UCSD-AML1 (cell line): ENCODE measurements at regions not wholly inside any gene's neighbourhood (a gene's known extent, or its start where the extent isn't known, plus 50 kb on each side); places are given as distances from the start of the nearest gene placed in this dataset.
A peak's percentile ranks its signal among the peaks of the same experiment; 100 is the strongest.
"Not testable (repeated sequence)": the region's sequence is repeated elsewhere in the genome, so short reads cannot be mapped to it uniquely, and the experiment has no call there.

Experiments used
- DNase-seq: peaks from one replicate; lab custom pipeline; 2025; ENCODE audit not compliant: unreplicated experiment; lab: John Stamatoyannopoulos, UW

- no peak for DNase-seq
Observed at GRCh38 chr4:115678425-115678941, 565.1 kb upstream of the NDST4 start.

GRCh38 chr4:115675719-115676118 lies 562.3 kb upstream of the NDST4 start:
- no peak for DNase-seq

GRCh38 chr4:115674485-115674884 lies 561.1 kb upstream of the NDST4 start:
- no peak for DNase-seq

- no peak for DNase-seq
Observed at GRCh38 chr4:115671581-115671980, 558.2 kb upstream of the NDST4 start.

- DNase-seq = no peak
Observed at GRCh38 chr4:115670930-115671329, 557.5 kb upstream of the NDST4 start.

- no peak for DNase-seq
Observed at GRCh38 chr4:115668396-115668795, 555.0 kb upstream of the NDST4 start.

GRCh38 chr4:115664285-115664684 lies 550.9 kb upstream of the NDST4 start:
- no peak for DNase-seq

GRCh38 chr4:115660465-115660864 lies 547.0 kb upstream of the NDST4 start:
- no peak for DNase-seq

- DNase-seq = no peak
Observed at GRCh38 chr4:115657991-115658650, 544.7 kb upstream of the NDST4 start.

GRCh38 chr4:115655626-115656025 lies 542.2 kb upstream of the NDST4 start:
- DNase-seq = no peak

- no peak for DNase-seq
Observed at GRCh38 chr4:115648786-115649185, 535.4 kb upstream of the NDST4 start.

GRCh38 chr4:115629270-115629669 lies 515.9 kb upstream of the NDST4 start:
- no peak for DNase-seq

- no peak for DNase-seq
Observed at GRCh38 chr4:115609631-115610030, 496.2 kb upstream of the NDST4 start.

GRCh38 chr4:115607311-115607710 lies 493.9 kb upstream of the NDST4 start:
- DNase-seq = no peak

GRCh38 chr4:115596265-115597001 lies 483.0 kb upstream of the NDST4 start:
- DNase-seq = no peak

- no peak for DNase-seq
Observed at GRCh38 chr4:115580901-115581300, 467.5 kb upstream of the NDST4 start.

- no peak for DNase-seq
Observed at GRCh38 chr4:115575851-115576250, 462.4 kb upstream of the NDST4 start.

- peak; percentile 5 for DNase-seq
Observed at GRCh38 chr4:115562506-115562905, 449.1 kb upstream of the NDST4 start.

- no peak for DNase-seq
Observed at GRCh38 chr4:115548123-115548522, 434.7 kb upstream of the NDST4 start.

GRCh38 chr4:115537387-115537786 lies 424.0 kb upstream of the NDST4 start:
- no peak for DNase-seq

GRCh38 chr4:115529126-115529525 lies 415.7 kb upstream of the NDST4 start:
- DNase-seq = no peak

GRCh38 chr4:115519476-115519875 lies 406.1 kb upstream of the NDST4 start:
- DNase-seq = not testable (repeated sequence)
